Astrocyte (in vitro differentiated cells and primary cell): ENCODE measurements at regions not wholly inside any gene's neighbourhood (a gene's known extent, or its start where the extent isn't known, plus 50 kb on each side); places are given as distances from the start of the nearest gene placed in this dataset.

Experiments
- DNase-seq: peaks from one replicate; pipeline ENCODE4 v3.0.0-alpha.2; 2010; ENCODE audit warnings: low read depth
- FAIRE-seq: peaks from 2 replicates; lab custom pipeline; 2011; peaks lifted over from hg19 to GRCh38; lab: Jason Lieb, UNC
- H2AFZ ChIP-seq: 2 replicates; pipeline ENCODE4 v1.6.0; 2012; ENCODE audit warnings: low read depth, low read length, inconsistent platforms
- H3K27ac ChIP-seq: 2 replicates; pipeline ENCODE4 v1.5.1; 2011; ENCODE audit warnings: low read depth, low read length, inconsistent platforms
- H3K27me3 ChIP-seq: 2 replicates; pipeline ENCODE4 v1.6.0; 2011; ENCODE audit warnings: low read length, inconsistent platforms; ENCODE audit not compliant: insufficient read depth
- H3K36me3 ChIP-seq: 2 replicates; pipeline ENCODE4 v1.5.1; 2011; ENCODE audit warnings: low read length, inconsistent platforms; ENCODE audit not compliant: insufficient read depth
- H3K4me1 ChIP-seq: 2 replicates; pipeline ENCODE4 v1.5.1; 2011; ENCODE audit warnings: low read length, inconsistent platforms; ENCODE audit not compliant: insufficient read depth
- H3K4me2 ChIP-seq: 2 replicates; pipeline ENCODE4 v1.6.0; 2012; ENCODE audit warnings: low read length, inconsistent platforms
- H3K4me3 ChIP-seq: 2 replicates; pipeline ENCODE4 v1.5.1; 2011; ENCODE audit warnings: low read depth, mild to moderate bottlenecking, low read length, inconsistent platforms; ENCODE audit not compliant: insufficient read depth
- H3K79me2 ChIP-seq: 2 replicates; pipeline ENCODE4 v1.6.0; 2012; ENCODE audit warnings: mild to moderate bottlenecking, low read length, inconsistent platforms; ENCODE audit not compliant: insufficient read depth
- H3K9ac ChIP-seq: 2 replicates; pipeline ENCODE4 v1.6.0; 2012; ENCODE audit warnings: mild to moderate bottlenecking, low read length, inconsistent platforms
- H3K9me3 ChIP-seq: 2 replicates; pipeline ENCODE4 v1.5.1; 2012; ENCODE audit warnings: low read depth, mild to moderate bottlenecking, low read length, inconsistent platforms; ENCODE audit not compliant: insufficient read depth
- H4K20me1 ChIP-seq: 2 replicates; pipeline ENCODE4 v1.6.0; 2012; ENCODE audit warnings: low read length, inconsistent platforms; ENCODE audit not compliant: insufficient read depth
- H3K27ac Mint-ChIP-seq: one replicate; pipeline ENCODE4 v1.8.0; 2021; ENCODE audit warnings: mild to moderate bottlenecking, mixed read lengths; ENCODE audit not compliant: unreplicated experiment
- H3K27me3 Mint-ChIP-seq: one replicate; pipeline ENCODE4 v1.8.0; 2021; ENCODE audit warnings: low read depth, mixed read lengths; ENCODE audit not compliant: unreplicated experiment
- H3K36me3 Mint-ChIP-seq: one replicate; pipeline ENCODE4 v1.8.0; 2021; ENCODE audit warnings: low read depth, mixed read lengths; ENCODE audit not compliant: unreplicated experiment
- H3K4me1 Mint-ChIP-seq: one replicate; pipeline ENCODE4 v1.8.0; 2021; ENCODE audit warnings: low read depth, mixed read lengths; ENCODE audit not compliant: unreplicated experiment
- H3K4me3 Mint-ChIP-seq: one replicate; pipeline ENCODE4 v1.8.0; 2021; ENCODE audit warnings: mild to moderate bottlenecking, moderate library complexity, mixed read lengths; ENCODE audit not compliant: unreplicated experiment
- H3K9me3 Mint-ChIP-seq: one replicate; pipeline ENCODE4 v1.8.0; 2021; ENCODE audit warnings: mild to moderate bottlenecking, mixed read lengths; ENCODE audit not compliant: unreplicated experiment
- CTCF ChIP-seq: IDR thresholded peaks from 2 replicates; pipeline ENCODE4 v1.5.1; 2011; ENCODE audit warnings: low read depth, mild to moderate bottlenecking, inconsistent platforms, low read length, moderate library complexity; ENCODE audit not compliant: insufficient read depth
- EZH2 ChIP-seq: IDR thresholded peaks from 2 replicates; pipeline ENCODE4 v1.6.1; 2012; ENCODE audit warnings: mild to moderate bottlenecking, low read length, inconsistent platforms; ENCODE audit not compliant: insufficient read depth

DNA sequence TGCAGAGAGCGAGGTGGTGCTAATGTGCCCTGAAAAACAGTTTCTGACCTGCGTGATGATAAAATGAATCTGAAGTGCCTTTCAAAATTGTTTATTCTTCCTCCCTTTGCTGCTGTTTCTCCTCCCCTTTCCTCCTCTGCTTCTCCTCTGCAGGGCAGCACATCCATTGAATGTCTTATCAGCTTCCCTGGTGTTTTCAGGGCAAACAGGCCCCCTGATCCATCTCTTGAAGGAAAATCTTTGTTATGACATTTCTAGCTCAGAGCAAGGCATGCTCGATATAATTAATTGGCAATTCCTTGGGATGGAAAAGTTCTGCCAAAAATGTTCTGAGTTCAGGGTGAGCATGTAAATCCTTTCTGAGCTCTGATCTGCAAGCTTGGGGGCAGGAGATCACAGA, 364.2 kb upstream of the ZNF32 start:
- peaks cover 3% of the 10 kb centered on the region for H3K27me3 ChIP-seq
- H3K36me3 ChIP-seq = no peaks in the 10 kb centered on the region
- Mint-ChIP-seq H3K9me3 (no peaks in the 10 kb centered on the region), H3K4me1 (peaks cover 24% of the 10 kb centered on the region), H3K27me3 (peaks cover 13% of the 10 kb centered on the region), H3K36me3 (no peaks in the 10 kb centered on the region), H3K4me3 (no peak overlapping the region), H3K27ac (no peak overlapping the region)
- DNase-seq (no peak), FAIRE-seq (no peak)
- H3K9ac ChIP-seq = no peak overlapping the region
- no peak for TF ChIP-seq CTCF
- no peaks in the 10 kb centered on the region for H4K20me1 ChIP-seq
- no peak overlapping the region for H3K4me3 ChIP-seq
- no peaks in the 10 kb centered on the region for H3K4me1 ChIP-seq
- H2AFZ ChIP-seq = no peak overlapping the region
- H3K4me2 ChIP-seq = no peak overlapping the region
- no peaks in the 10 kb centered on the region for H3K9me3 ChIP-seq
- H3K27ac ChIP-seq = no peak overlapping the region
- no peaks in the 10 kb centered on the region for H3K79me2 ChIP-seq

DNA sequence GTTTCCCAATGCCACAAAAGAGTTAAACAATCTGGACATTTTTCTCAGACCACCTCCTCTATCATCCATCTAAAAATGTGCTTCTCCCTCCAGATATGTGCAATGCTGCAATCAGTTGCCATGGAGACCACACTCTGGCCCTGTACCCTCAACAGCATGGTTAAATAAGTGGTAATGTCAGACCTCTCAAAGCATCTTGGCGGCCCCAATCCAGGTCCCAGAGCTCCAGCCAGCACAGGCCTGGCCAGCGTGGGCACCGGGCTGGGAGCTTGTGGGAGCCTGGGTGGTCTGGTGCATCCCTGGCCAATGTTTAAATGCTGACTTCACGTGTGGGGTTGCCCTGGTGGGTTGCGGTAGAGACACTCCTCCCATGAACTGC, 362.9 kb upstream of the ZNF32 start:
- Mint-ChIP-seq H3K4me3 (no peak overlapping the region), H3K4me1 (peaks cover 32% of the 10 kb centered on the region), H3K9me3 (peaks cover 1% of the 10 kb centered on the region), H3K27me3 (peaks cover 13% of the 10 kb centered on the region), H3K36me3 (no peaks in the 10 kb centered on the region), H3K27ac (no peak overlapping the region)
- H3K4me3 ChIP-seq = no peak overlapping the region
- H3K27ac ChIP-seq = no peak overlapping the region
- H3K9ac ChIP-seq = no peak overlapping the region
- no peaks in the 10 kb centered on the region for H3K4me1 ChIP-seq
- H3K4me2 ChIP-seq = no peak overlapping the region
- FAIRE-seq = no peak
- H3K9me3 ChIP-seq = no peaks in the 10 kb centered on the region
- H3K27me3 ChIP-seq = peaks cover 3% of the 10 kb centered on the region
- no peak overlapping the region for H2AFZ ChIP-seq
- H3K36me3 ChIP-seq = no peaks in the 10 kb centered on the region
- H3K79me2 ChIP-seq = no peaks in the 10 kb centered on the region
- no peaks in the 10 kb centered on the region for H4K20me1 ChIP-seq
- no peak for DNase-seq
- no peak for TF ChIP-seq EZH2
- no peak for TF ChIP-seq CTCF

- Histone ChIP-seq H3K4me2 (no peak overlapping the region), H3K9me3 (no peaks in the 10 kb centered on the region), H3K27ac (no peak overlapping the region), H3K9ac (no peak overlapping the region), H4K20me1 (no peaks in the 10 kb centered on the region), H3K4me3 (no peak overlapping the region), H3K27me3 (peaks cover 3% of the 10 kb centered on the region), H3K79me2 (no peaks in the 10 kb centered on the region), H3K36me3 (no peaks in the 10 kb centered on the region), H3K4me1 (no peaks in the 10 kb centered on the region), H2AFZ (no peak overlapping the region)
- Mint-ChIP-seq H3K27ac (no peak overlapping the region), H3K36me3 (no peaks in the 10 kb centered on the region), H3K9me3 (peaks cover 1% of the 10 kb centered on the region), H3K27me3 (peaks cover 13% of the 10 kb centered on the region), H3K4me1 (peaks cover 32% of the 10 kb centered on the region), H3K4me3 (no peak overlapping the region)
- no peak for TF ChIP-seq EZH2
- TF ChIP-seq CTCF = no peak
- no peak for FAIRE-seq
- peak; percentile 36 for DNase-seq
Measured at GRCh38 chr10:44010873-44011602, 362.4 kb upstream of the ZNF32 start.
